ENCODE measurements at regions not wholly inside any gene's neighbourhood (a gene's known extent, or its start where the extent isn't known, plus 50 kb on each side); places are given as distances from the start of the nearest gene placed in this dataset.

DNA sequence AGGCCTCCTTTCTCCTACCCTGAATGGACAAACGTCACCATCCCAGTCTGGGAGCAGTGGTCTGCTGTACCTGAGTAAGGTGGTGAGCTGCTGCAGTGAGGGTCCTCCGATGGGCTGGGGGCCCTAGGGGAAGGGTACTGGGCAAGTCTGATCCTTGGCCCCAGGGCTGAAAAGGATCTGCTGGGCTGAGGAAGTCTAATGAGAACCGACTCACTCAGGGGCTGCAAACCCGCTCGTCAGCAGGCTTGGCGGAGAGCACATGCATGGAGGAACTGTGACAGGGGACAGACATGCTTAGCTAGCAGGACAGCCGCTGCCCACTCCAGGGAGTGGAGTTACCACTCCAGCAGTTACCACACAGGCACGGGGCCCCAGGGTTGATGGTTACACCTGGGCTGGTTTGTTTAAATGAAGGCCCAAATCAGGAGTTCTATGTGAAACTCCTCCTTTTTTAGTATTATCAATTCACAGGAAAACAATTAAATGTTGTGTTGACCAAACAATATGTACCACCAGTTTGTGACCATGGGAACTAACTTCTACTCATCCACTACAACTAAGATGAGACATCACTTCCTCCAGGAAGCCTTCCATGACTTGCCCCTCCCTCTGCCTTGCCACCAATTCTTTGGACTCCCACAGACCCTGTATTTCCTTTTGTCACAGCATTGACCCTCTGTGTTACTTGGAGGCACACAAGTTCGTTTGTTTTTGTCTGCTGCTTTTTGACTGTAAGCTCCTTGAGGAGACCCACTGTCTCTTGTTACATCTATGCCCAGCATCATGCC is 56.1 kb upstream of the CPLX2 start:
- ChIA-PET CTCF (no interaction called here), POLR2A (no interaction called here)
- no peak overlapping the region for H3K4me3 Mint-ChIP-seq (ENCODE audit: unreplicated experiment)
- Histone ChIP-seq H3K9me3 (no peaks in the 10 kb centered on the region), H3K4me3 (ENCODE audit: low read depth, low read length) (no peak overlapping the region), H3K36me3 (ENCODE audit: control insufficient read depth, insufficient read depth, low read length) (no peaks in the 10 kb centered on the region), H3K4me1 (peaks cover 1% of the 10 kb centered on the region; the same call in 1 of the 2 replicates), H3K27me3 (replicated peaks; ENCODE audit: control insufficient read depth, insufficient read depth, low read length) (no peaks in the 10 kb centered on the region)
- no peaks in the 10 kb centered on the region for H3K36me3 Mint-ChIP-seq (ENCODE audit: insufficient read depth, unreplicated experiment)
- no TSS peak for BruUV-seq (replicated peaks)
- H3K27me3 Mint-ChIP-seq (ENCODE audit: insufficient read depth, unreplicated experiment), result no peaks in the 10 kb centered on the region
- TF ChIP-seq, protein P1, sequence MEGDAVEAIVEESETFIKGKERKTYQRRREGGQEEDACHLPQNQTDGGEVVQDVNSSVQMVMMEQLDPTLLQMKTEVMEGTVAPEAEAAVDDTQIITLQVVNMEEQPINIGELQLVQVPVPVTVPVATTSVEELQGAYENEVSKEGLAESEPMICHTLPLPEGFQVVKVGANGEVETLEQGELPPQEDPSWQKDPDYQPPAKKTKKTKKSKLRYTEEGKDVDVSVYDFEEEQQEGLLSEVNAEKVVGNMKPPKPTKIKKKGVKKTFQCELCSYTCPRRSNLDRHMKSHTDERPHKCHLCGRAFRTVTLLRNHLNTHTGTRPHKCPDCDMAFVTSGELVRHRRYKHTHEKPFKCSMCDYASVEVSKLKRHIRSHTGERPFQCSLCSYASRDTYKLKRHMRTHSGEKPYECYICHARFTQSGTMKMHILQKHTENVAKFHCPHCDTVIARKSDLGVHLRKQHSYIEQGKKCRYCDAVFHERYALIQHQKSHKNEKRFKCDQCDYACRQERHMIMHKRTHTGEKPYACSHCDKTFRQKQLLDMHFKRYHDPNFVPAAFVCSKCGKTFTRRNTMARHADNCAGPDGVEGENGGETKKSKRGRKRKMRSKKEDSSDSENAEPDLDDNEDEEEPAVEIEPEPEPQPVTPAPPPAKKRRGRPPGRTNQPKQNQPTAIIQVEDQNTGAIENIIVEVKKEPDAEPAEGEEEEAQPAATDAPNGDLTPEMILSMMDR (IDR thresholded peaks at IDR 0.05; ENCODE audit: insufficient read depth in 1 of 2, low read depth in 1 of 2, low read length in 1 of 2, severe bottlenecking in 1 of 2, unreplicated experiment in 1 of 2), result no peak
- no peaks in the 10 kb centered on the region for H3K9me3 Mint-ChIP-seq (ENCODE audit: unreplicated experiment)
- no peak overlapping the region for H3K27ac Mint-ChIP-seq (ENCODE audit: unreplicated experiment)
- intact Hi-C loops (cut with micrococcal nuclease; ENCODE audit: unreplicated experiment), result no loop called here
- DNase-seq, result no peak
- H3K4me1 Mint-ChIP-seq (ENCODE audit: low read depth, unreplicated experiment), result no peaks in the 10 kb centered on the region

DNA sequence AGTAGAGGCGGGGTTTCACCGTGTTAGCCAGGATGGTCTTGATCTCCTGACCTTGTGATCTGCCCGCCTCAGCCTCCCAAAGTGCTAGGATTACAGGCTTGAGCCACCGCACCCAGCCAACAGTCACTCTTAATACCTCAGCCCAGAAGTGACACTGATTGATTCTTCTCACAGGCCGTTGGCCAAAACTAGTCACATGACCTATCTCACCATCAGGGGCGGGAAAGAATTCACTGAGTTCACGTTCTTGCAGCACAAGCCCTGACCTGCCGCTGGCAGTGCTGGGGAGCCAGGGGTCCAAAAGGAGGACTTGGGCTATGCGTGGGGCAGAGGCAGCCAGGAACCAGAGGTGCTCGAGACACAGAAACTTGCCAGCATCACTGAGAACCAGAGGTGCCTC is 55.0 kb upstream of the CPLX2 start:
- no peak overlapping the region for H3K27ac Mint-ChIP-seq (ENCODE audit: unreplicated experiment)
- POLR2A ChIA-PET, result no interaction called here

GRCh38 chr5:175819090-175819425 is 52.3 kb upstream of the CPLX2 start:
- Histone ChIP-seq H3K4me3 (ENCODE audit: low read depth, low read length) (no peak overlapping the region), H3K27me3 (replicated peaks; ENCODE audit: control insufficient read depth, insufficient read depth, low read length) (no peaks in the 10 kb centered on the region), H3K36me3 (ENCODE audit: control insufficient read depth, insufficient read depth, low read length) (no peaks in the 10 kb centered on the region), H3K9me3 (no peaks in the 10 kb centered on the region), H3K4me1 (no peaks in the 10 kb centered on the region)
- no TSS peak for BruUV-seq (replicated peaks)
- CTCF ChIA-PET, result interaction anchor here (0.7 kb wide), 1 partner anchor 89 kb away, joined by 3 read pairs; no protein-coding TSS in a partner anchor
- Mint-ChIP-seq H3K36me3 (ENCODE audit: insufficient read depth, unreplicated experiment) (no peaks in the 10 kb centered on the region), H3K27me3 (ENCODE audit: insufficient read depth, unreplicated experiment) (peaks cover 11% of the 10 kb centered on the region), H3K4me3 (ENCODE audit: unreplicated experiment) (no peak overlapping the region), H3K4me1 (ENCODE audit: low read depth, unreplicated experiment) (no peaks in the 10 kb centered on the region), H3K9me3 (ENCODE audit: unreplicated experiment) (no peaks in the 10 kb centered on the region), H3K27ac (ENCODE audit: unreplicated experiment) (no peak overlapping the region)
- no peak for DNase-seq
- POLR2A ChIA-PET, result no interaction called here
- intact Hi-C loops (cut with micrococcal nuclease; ENCODE audit: unreplicated experiment), result no loop called here
- TF ChIP-seq, protein P1 (IDR thresholded peaks at IDR 0.05; ENCODE audit: insufficient read depth in 1 of 2, low read depth in 1 of 2, low read length in 1 of 2, severe bottlenecking in 1 of 2, unreplicated experiment in 1 of 2), result no peak

More for the DNA sequence above, 55.0 kb upstream of the CPLX2 start:
- no peak for DNase-seq
- TF ChIP-seq, protein P1 (IDR thresholded peaks at IDR 0.05; ENCODE audit: insufficient read depth in 1 of 2, low read depth in 1 of 2, low read length in 1 of 2, severe bottlenecking in 1 of 2, unreplicated experiment in 1 of 2), result no peak
- no peaks in the 10 kb centered on the region for H3K36me3 ChIP-seq (ENCODE audit: control insufficient read depth, insufficient read depth, low read length)
- no peak overlapping the region for H3K4me3 ChIP-seq (ENCODE audit: low read depth, low read length)
- intact Hi-C loops (cut with micrococcal nuclease; ENCODE audit: unreplicated experiment), result no loop called here
- Mint-ChIP-seq H3K4me3 (ENCODE audit: unreplicated experiment) (no peak overlapping the region), H3K4me1 (ENCODE audit: low read depth, unreplicated experiment) (no peaks in the 10 kb centered on the region), H3K9me3 (ENCODE audit: unreplicated experiment) (no peaks in the 10 kb centered on the region), H3K27me3 (ENCODE audit: insufficient read depth, unreplicated experiment) (peaks cover 3% of the 10 kb centered on the region), H3K36me3 (ENCODE audit: insufficient read depth, unreplicated experiment) (no peaks in the 10 kb centered on the region)
- H3K4me1 ChIP-seq, result no peaks in the 10 kb centered on the region
- BruUV-seq (replicated peaks), result no TSS peak
- H3K27me3 ChIP-seq (replicated peaks; ENCODE audit: control insufficient read depth, insufficient read depth, low read length), result no peaks in the 10 kb centered on the region
- CTCF ChIA-PET, result no interaction called here
- no peaks in the 10 kb centered on the region for H3K9me3 ChIP-seq

All from Caco-2 (cell line).